ENCODE measurements at regions not wholly inside any gene's neighbourhood (a gene's known extent, or its start where the extent isn't known, plus 50 kb on each side); places are given as distances from the start of the nearest gene placed in this dataset.

DNA sequence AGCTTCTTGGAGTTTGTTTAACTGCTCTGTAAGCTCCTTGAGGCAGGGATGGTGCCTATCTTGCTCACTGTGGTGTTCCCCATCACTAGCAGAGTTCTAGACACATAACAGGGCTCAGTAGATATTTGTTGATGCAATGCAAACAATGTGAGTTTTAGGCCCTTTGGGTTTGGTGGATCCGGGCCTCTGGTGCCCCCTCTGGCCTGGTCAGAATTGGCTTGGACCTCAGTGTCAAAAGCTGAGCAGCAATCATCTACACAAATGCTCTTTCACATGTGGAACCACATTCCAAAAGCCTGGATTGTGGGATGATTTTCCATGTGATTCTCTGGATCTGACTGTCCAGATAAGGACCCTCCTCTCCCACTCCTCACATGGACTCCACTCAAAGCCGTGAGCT lies 53.4 kb upstream of the BCAR3 start:
- no peaks in the 10 kb centered on the region for H3K9me3 Mint-ChIP-seq
- Histone ChIP-seq H3K27me3 (ENCODE audit: control insufficient read depth, insufficient read depth, low read length) (no peaks in the 10 kb centered on the region), H3K9me3 (ENCODE audit: control insufficient read depth, insufficient read depth, low read length) (no peaks in the 10 kb centered on the region), H3K4me3 (ENCODE audit: low read length) (no peak overlapping the region), H3K36me3 (ENCODE audit: control insufficient read depth, insufficient read depth, low read length) (no peaks in the 10 kb centered on the region), H3K27ac (ENCODE audit: low read length) (no peak overlapping the region), H3K4me1 (ENCODE audit: control insufficient read depth, insufficient read depth, low read length) (no peaks in the 10 kb centered on the region)
- no peaks in the 10 kb centered on the region for H3K4me1 Mint-ChIP-seq
- DNase-seq (no peak), ATAC-seq (no peak)
- H3K36me3 Mint-ChIP-seq, result no peaks in the 10 kb centered on the region
- H3K27ac Mint-ChIP-seq, result no peak overlapping the region
- intact Hi-C loops (cut with micrococcal nuclease), result no loop called here
- H3K4me3 Mint-ChIP-seq, result no peak overlapping the region
- H3K27me3 Mint-ChIP-seq (ENCODE audit: low read depth in 2 of 2), result no peaks in the 10 kb centered on the region
- WGBS (ENCODE audit: insufficient coverage), result 100% methylated on average over 2 of the region's 2 CpGs
- TF ChIP-seq, protein P1, sequence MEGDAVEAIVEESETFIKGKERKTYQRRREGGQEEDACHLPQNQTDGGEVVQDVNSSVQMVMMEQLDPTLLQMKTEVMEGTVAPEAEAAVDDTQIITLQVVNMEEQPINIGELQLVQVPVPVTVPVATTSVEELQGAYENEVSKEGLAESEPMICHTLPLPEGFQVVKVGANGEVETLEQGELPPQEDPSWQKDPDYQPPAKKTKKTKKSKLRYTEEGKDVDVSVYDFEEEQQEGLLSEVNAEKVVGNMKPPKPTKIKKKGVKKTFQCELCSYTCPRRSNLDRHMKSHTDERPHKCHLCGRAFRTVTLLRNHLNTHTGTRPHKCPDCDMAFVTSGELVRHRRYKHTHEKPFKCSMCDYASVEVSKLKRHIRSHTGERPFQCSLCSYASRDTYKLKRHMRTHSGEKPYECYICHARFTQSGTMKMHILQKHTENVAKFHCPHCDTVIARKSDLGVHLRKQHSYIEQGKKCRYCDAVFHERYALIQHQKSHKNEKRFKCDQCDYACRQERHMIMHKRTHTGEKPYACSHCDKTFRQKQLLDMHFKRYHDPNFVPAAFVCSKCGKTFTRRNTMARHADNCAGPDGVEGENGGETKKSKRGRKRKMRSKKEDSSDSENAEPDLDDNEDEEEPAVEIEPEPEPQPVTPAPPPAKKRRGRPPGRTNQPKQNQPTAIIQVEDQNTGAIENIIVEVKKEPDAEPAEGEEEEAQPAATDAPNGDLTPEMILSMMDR (IDR thresholded peaks at IDR 0.05), result no peak

- Histone ChIP-seq H3K4me1 (ENCODE audit: control insufficient read depth, insufficient read depth, low read length) (no peaks in the 10 kb centered on the region), H3K4me3 (ENCODE audit: low read length) (no peak overlapping the region), H3K27ac (ENCODE audit: low read length) (no peak overlapping the region), H3K9me3 (ENCODE audit: control insufficient read depth, insufficient read depth, low read length) (no peaks in the 10 kb centered on the region), H3K36me3 (ENCODE audit: control insufficient read depth, insufficient read depth, low read length) (no peaks in the 10 kb centered on the region), H3K27me3 (ENCODE audit: control insufficient read depth, insufficient read depth, low read length) (no peaks in the 10 kb centered on the region)
- H3K4me3 Mint-ChIP-seq, result no peak overlapping the region
- no peaks in the 10 kb centered on the region for H3K4me1 Mint-ChIP-seq
- H3K9me3 Mint-ChIP-seq, result no peaks in the 10 kb centered on the region
- ATAC-seq (no peak), DNase-seq (no peak)
- no peak overlapping the region for H3K27ac Mint-ChIP-seq
- intact Hi-C loops (cut with micrococcal nuclease), result no loop called here
- TF ChIP-seq, protein P1 (IDR thresholded peaks at IDR 0.05), result no peak
- H3K36me3 Mint-ChIP-seq, result no peaks in the 10 kb centered on the region
- 91% methylated on average over 6 of the region's 7 CpGs for WGBS (ENCODE audit: insufficient coverage)
- H3K27me3 Mint-ChIP-seq (ENCODE audit: low read depth in 2 of 2), result no peaks in the 10 kb centered on the region
Observed at GRCh38 chr1:93733340-93733739, 51.7 kb upstream of the BCAR3 start.

- no peaks in the 10 kb centered on the region for H3K36me3 Mint-ChIP-seq
- Histone ChIP-seq H3K27ac (ENCODE audit: low read length) (no peak overlapping the region), H3K4me3 (ENCODE audit: low read length) (no peak overlapping the region), H3K4me1 (ENCODE audit: control insufficient read depth, insufficient read depth, low read length) (no peaks in the 10 kb centered on the region), H3K36me3 (ENCODE audit: control insufficient read depth, insufficient read depth, low read length) (no peaks in the 10 kb centered on the region), H3K9me3 (ENCODE audit: control insufficient read depth, insufficient read depth, low read length) (no peaks in the 10 kb centered on the region), H3K27me3 (ENCODE audit: control insufficient read depth, insufficient read depth, low read length) (no peaks in the 10 kb centered on the region)
- H3K4me3 Mint-ChIP-seq, result no peak overlapping the region
- WGBS (ENCODE audit: insufficient coverage), result 54% methylated on average over 4 of the region's 4 CpGs
- no peak for ATAC-seq
- no peak overlapping the region for H3K27ac Mint-ChIP-seq
- H3K4me1 Mint-ChIP-seq, result no peaks in the 10 kb centered on the region
- no peaks in the 10 kb centered on the region for H3K27me3 Mint-ChIP-seq (ENCODE audit: low read depth in 2 of 2)
- intact Hi-C loops (cut with micrococcal nuclease), result no loop called here
- TF ChIP-seq, protein P1 (IDR thresholded peaks at IDR 0.05), result no peak
- DNase-seq, result no peak
- H3K9me3 Mint-ChIP-seq, result no peaks in the 10 kb centered on the region
Observed at GRCh38 chr1:93732514-93732913, 50.9 kb upstream of the BCAR3 start.

All from natural killer cell (primary cell).